Parathyroid adenoma (tissue), 2 donors: ENCODE measurements at regions not wholly inside any gene's neighbourhood (a gene's known extent, or its start where the extent isn't known, plus 50 kb on each side); places are given as distances from the start of the nearest gene placed in this dataset.
A peak's percentile ranks its signal among the peaks of the same experiment; 100 is the strongest.
"Not testable (repeated sequence)": the region's sequence is repeated elsewhere in the genome, so short reads cannot be mapped to it uniquely, and the experiment has no call there.

Experiments used
- H2AFZ ChIP-seq: fragments of 300-600 bp; sonication (generic); one replicate; pipeline ENCODE4 v1.7.0; 2017; ENCODE audit warnings: antibody characterized with exemption, mild to moderate bottlenecking
- H3K27ac ChIP-seq: fragments of 300-600 bp; sonication (generic); one replicate; pipeline ENCODE4 v1.7.0; 2017
- H3K27me3 ChIP-seq: fragments of 300-600 bp; sonication (generic); one replicate; pipeline ENCODE4 v1.7.0; 2017; ENCODE audit warnings: low read length; ENCODE audit not compliant: control insufficient read depth, insufficient read depth
- H3K36me3 ChIP-seq: fragments of 300-600 bp; sonication (generic); one replicate; pipeline ENCODE4 v1.7.0; 2017; ENCODE audit warnings: low read length; ENCODE audit not compliant: control insufficient read depth, insufficient read depth
- H3K4me1 ChIP-seq: fragments of 300-600 bp; sonication (generic); one replicate; pipeline ENCODE4 v1.7.0; 2017; ENCODE audit warnings: control low read depth
- H3K4me2 ChIP-seq: fragments of 300-600 bp; sonication (generic); one replicate; pipeline ENCODE4 v1.7.0; 2017; ENCODE audit warnings: low read length
- H3K4me3 ChIP-seq: fragments of 300-600 bp; sonication (generic); one replicate; pipeline ENCODE4 v1.7.0; 2017; ENCODE audit warnings: low read depth, low read length
- H3K79me2 ChIP-seq: fragments of 300-600 bp; sonication (generic); one replicate; pipeline ENCODE4 v1.7.0; 2017; ENCODE audit warnings: control low read depth
- H3K9ac ChIP-seq: fragments of 300-600 bp; sonication (generic); one replicate; pipeline ENCODE4 v1.7.0; 2017; ENCODE audit warnings: mild to moderate bottlenecking
- H3K9me3 ChIP-seq: fragments of 300-600 bp; sonication (generic); one replicate; pipeline ENCODE4 v1.7.0; 2017; ENCODE audit warnings: low read length; ENCODE audit not compliant: control insufficient read depth
- TF ChIP-seq, protein P1 (sequence below): fragments of 300-600 bp; sonication (generic); IDR thresholded peaks from one replicate; pipeline ENCODE4 v1.7.0; 2017; ENCODE audit warnings: antibody characterized with exemption, mild to moderate bottlenecking
- donor health status: primary hyperparathyroidism.

DNA sequence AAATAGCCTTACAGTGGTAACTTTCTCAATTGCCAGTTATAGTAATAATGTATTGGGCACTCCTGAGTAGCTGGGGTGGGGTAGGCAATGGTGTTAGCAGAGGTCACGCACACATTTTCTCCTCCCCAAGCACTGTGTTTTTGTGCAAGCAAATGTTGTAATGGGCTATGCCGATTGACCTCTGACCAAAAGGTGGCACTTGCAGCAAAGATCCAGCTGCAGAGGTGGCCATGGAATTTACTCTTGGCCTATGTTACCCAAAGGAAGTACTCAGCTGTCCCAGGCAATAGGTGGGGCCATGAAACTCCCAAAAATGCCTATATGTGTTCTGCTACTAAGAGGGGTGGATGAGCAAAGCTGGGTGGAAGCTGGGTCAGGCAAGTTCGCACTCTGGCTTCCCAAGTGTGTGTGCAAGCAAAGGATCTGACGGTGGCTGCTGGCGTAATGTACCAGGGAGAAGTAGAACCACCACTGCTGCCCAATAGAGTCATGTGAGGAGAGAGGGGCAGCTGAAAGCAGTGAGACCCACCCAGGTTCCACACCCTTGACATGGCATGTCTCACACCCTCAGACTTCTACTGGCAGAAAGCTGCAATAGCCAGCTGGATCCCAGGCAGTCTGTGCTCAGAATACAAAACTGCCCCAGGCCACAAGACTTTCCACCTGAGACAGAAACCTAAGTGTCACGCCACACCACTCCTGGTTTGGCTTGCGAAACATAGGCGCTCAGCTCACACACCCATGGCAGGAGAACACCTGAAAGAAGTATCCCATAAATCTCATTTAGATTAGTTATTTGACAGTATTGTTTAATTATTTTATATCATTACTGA is 353.3 kb upstream of the EMCN start:
- Histone ChIP-seq H3K9me3 (no peaks in the 10 kb centered on the region), H3K27me3 (no peaks in the 10 kb centered on the region), H2AFZ (no peak overlapping the region), H3K9ac (no peak overlapping the region), H3K4me3 (no peak overlapping the region), H3K36me3 (no peaks in the 10 kb centered on the region), H3K79me2 (no peaks in the 10 kb centered on the region), H3K27ac (no peak overlapping the region), H3K4me1 (no peaks in the 10 kb centered on the region), H3K4me2 (no peak overlapping the region)
- TF ChIP-seq, protein P1, sequence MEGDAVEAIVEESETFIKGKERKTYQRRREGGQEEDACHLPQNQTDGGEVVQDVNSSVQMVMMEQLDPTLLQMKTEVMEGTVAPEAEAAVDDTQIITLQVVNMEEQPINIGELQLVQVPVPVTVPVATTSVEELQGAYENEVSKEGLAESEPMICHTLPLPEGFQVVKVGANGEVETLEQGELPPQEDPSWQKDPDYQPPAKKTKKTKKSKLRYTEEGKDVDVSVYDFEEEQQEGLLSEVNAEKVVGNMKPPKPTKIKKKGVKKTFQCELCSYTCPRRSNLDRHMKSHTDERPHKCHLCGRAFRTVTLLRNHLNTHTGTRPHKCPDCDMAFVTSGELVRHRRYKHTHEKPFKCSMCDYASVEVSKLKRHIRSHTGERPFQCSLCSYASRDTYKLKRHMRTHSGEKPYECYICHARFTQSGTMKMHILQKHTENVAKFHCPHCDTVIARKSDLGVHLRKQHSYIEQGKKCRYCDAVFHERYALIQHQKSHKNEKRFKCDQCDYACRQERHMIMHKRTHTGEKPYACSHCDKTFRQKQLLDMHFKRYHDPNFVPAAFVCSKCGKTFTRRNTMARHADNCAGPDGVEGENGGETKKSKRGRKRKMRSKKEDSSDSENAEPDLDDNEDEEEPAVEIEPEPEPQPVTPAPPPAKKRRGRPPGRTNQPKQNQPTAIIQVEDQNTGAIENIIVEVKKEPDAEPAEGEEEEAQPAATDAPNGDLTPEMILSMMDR = no peak

DNA sequence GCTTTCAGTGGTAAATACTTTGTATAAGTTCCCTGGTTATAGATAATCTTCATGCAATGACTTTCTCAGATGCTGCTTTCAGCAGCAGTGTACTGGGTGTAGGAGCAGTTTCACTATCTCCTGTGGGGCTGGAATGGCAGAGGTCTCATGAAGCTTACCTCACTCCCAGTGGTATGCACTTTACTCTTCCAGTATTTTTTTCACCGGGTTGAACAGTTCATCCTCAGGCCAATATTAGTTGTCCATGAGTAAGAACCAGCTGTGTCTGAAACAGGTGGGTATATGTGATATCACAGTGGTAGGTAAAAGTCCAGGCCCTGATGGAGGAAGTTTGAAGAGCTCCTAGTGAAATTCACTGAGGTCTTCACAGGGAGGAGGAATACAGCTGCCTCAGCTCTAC is 351.5 kb upstream of the EMCN start:
- no peak overlapping the region for H3K4me3 ChIP-seq
- no peaks in the 10 kb centered on the region for H3K4me1 ChIP-seq
- H3K9ac ChIP-seq = no peak overlapping the region
- no peaks in the 10 kb centered on the region for H3K9me3 ChIP-seq
- H3K4me2 ChIP-seq = no peak overlapping the region
- H3K36me3 ChIP-seq = no peaks in the 10 kb centered on the region
- H3K27me3 ChIP-seq = no peaks in the 10 kb centered on the region
- TF ChIP-seq, protein P1 = no peak
- H2AFZ ChIP-seq = no peak overlapping the region
- no peak overlapping the region for H3K27ac ChIP-seq
- H3K79me2 ChIP-seq = no peaks in the 10 kb centered on the region

DNA sequence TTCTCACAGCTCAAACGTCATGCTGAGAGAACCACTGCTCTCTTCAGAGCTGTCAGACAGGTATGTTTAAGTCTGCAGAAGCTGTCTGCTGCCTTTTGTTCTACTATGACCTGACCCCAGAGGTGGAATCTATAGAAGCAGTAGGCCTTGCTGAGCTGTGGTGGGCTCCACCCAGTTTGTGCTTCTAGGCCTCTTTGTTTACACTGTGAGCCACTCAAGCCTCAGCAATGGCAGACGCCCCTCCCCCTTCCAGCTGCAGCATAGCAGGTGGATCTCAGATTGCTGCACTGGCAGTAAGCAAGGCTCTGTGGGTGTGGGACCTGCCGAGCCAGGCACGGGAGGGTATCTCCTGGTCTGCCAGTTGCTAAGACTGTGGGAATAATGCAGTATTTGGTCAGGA is 350.5 kb upstream of the EMCN start:
- H3K36me3 ChIP-seq, H3K27ac ChIP-seq, H3K27me3 ChIP-seq, H3K9me3 ChIP-seq, H3K79me2 ChIP-seq, H2AFZ ChIP-seq, H3K9ac ChIP-seq, H3K4me3 ChIP-seq, H3K4me1 ChIP-seq, H3K4me2 ChIP-seq: not testable (repeated sequence)

DNA sequence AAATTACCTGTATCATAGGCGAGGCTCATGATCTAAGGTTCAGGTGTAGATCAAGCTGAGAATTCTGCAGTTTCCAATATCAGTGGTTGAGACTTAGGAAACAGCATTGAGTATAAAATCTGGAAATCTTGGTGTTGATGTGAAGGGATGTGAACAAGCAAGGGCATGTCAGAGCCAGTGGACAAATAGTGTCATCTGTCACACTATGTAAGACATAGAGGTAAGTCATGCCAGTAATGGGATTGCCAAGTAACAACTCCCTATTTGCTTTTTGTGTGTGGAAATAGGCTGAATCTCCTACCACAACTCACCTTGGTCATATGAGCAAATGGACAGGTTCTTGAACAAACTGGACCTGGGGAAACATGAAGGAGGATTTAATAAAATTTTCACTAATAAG is 334.5 kb upstream of the EMCN start:
- Histone ChIP-seq H3K27me3 (no peaks in the 10 kb centered on the region), H3K36me3 (no peaks in the 10 kb centered on the region), H3K4me2 (no peak overlapping the region), H3K4me3 (no peak overlapping the region), H3K4me1 (peaks cover 6% of the 10 kb centered on the region), H3K9ac (no peak overlapping the region), H3K27ac (no peak overlapping the region), H3K79me2 (no peaks in the 10 kb centered on the region), H2AFZ (no peak overlapping the region), H3K9me3 (no peaks in the 10 kb centered on the region)
- TF ChIP-seq, protein P1 = no peak

DNA sequence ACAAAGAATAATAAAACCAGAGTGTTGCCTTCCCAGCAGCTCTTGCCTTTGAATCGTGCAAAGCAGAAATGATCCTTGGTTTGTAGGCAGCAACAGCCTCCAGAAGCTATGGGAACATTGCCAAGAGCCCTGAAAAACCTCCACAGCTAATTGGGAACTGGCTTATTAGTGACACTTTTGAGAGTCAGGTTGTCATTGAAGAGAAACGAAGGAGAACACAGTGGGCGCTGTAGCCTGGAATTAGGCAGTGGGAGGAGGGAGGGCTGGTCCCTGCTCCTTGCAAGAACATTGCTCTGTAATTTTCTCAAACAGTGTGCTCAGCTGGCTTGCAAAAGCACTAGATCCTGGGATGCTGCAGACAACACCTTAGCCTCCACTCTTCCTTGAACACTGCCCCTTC is 331.5 kb upstream of the EMCN start:
- H3K27me3 ChIP-seq = no peaks in the 10 kb centered on the region

More for the DNA sequence above, 331.5 kb upstream of the EMCN start:
- H3K27ac ChIP-seq = no peak overlapping the region
- no peaks in the 10 kb centered on the region for H3K36me3 ChIP-seq
- H3K4me1 ChIP-seq = peaks cover 6% of the 10 kb centered on the region
- H3K4me3 ChIP-seq = no peak overlapping the region
- TF ChIP-seq, protein P1 = no peak
- H3K4me2 ChIP-seq = no peak overlapping the region
- H3K9ac ChIP-seq = no peak overlapping the region
- H2AFZ ChIP-seq = peak overlapping the region; percentile 46
- H3K79me2 ChIP-seq = no peaks in the 10 kb centered on the region
- H3K9me3 ChIP-seq = no peaks in the 10 kb centered on the region
